ENCODE measurements at regions not wholly inside any gene's neighbourhood (a gene's known extent, or its start where the extent isn't known, plus 50 kb on each side); places are given as distances from the start of the nearest gene placed in this dataset.

DNA sequence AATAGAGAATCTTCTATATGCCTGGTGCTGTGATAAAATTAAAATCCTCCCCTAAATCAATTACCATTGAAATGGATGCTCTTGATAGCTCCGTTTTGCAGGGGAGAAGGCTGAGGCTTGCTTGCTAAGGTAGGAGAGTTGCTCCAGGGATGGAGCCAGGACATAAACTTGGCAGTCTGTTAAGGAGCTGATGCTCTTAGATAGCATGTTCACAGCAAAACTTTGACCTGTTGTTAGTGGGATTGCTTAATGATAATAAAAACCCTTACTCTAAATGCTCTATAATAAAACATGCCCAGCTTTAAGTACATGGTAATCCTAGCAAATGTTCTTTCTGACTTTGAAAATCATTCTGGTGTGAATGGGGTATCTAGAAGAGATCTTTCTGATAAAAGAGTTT is 228.4 kb upstream of the JAG1 start:
- peaks cover 4% of the 10 kb centered on the region; the same call in 1 of the 2 replicates for H3K9me2 ChIP-seq (ENCODE audit: insufficient read depth)
- H2AFZ ChIP-seq = no peak overlapping the region
- H3K79me2 ChIP-seq (replicated peaks; ENCODE audit: insufficient read depth) = no peaks in the 10 kb centered on the region
- no peaks in the 10 kb centered on the region for H4K20me1 ChIP-seq (replicated peaks; ENCODE audit: insufficient read depth)
- Mint-ChIP-seq H3K4me1 (peaks cover 15% of the 10 kb centered on the region; the same call in 2 of the 3 replicates), H3K9me3 (no peaks in the 10 kb centered on the region), H3K27ac (no peak overlapping the region), H3K27me3 (ENCODE audit: insufficient read depth, low read depth, poor library complexity) (peaks cover 2% of the 10 kb centered on the region), H3K4me3 (no peak overlapping the region), H3K36me3 (ENCODE audit: low read depth) (no peaks in the 10 kb centered on the region)
- no peaks in the 10 kb centered on the region for H3K36me3 ChIP-seq (ENCODE audit: insufficient read depth)
- DNase-seq (ENCODE audit: low spot score) (no peak), ATAC-seq (no peak)
- no peaks in the 10 kb centered on the region for H3F3A ChIP-seq (replicated peaks; ENCODE audit: low read depth)
- no peaks in the 10 kb centered on the region for H3K27me3 ChIP-seq (ENCODE audit: insufficient read depth)
- no peak overlapping the region for H3K4me3 ChIP-seq
- H3K4me1 ChIP-seq (ENCODE audit: insufficient read depth) = peaks cover 9% of the 10 kb centered on the region; the same call in 1 of the 2 replicates
- H3K27ac ChIP-seq (ENCODE audit: low read depth) = no peak overlapping the region
- TF ChIP-seq, protein P1, sequence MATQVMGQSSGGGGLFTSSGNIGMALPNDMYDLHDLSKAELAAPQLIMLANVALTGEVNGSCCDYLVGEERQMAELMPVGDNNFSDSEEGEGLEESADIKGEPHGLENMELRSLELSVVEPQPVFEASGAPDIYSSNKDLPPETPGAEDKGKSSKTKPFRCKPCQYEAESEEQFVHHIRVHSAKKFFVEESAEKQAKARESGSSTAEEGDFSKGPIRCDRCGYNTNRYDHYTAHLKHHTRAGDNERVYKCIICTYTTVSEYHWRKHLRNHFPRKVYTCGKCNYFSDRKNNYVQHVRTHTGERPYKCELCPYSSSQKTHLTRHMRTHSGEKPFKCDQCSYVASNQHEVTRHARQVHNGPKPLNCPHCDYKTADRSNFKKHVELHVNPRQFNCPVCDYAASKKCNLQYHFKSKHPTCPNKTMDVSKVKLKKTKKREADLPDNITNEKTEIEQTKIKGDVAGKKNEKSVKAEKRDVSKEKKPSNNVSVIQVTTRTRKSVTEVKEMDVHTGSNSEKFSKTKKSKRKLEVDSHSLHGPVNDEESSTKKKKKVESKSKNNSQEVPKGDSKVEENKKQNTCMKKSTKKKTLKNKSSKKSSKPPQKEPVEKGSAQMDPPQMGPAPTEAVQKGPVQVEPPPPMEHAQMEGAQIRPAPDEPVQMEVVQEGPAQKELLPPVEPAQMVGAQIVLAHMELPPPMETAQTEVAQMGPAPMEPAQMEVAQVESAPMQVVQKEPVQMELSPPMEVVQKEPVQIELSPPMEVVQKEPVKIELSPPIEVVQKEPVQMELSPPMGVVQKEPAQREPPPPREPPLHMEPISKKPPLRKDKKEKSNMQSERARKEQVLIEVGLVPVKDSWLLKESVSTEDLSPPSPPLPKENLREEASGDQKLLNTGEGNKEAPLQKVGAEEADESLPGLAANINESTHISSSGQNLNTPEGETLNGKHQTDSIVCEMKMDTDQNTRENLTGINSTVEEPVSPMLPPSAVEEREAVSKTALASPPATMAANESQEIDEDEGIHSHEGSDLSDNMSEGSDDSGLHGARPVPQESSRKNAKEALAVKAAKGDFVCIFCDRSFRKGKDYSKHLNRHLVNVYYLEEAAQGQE (IDR thresholded peaks at IDR 0.05; ENCODE audit: unreplicated experiment) = no peak
- TF ChIP-seq, protein P2, sequence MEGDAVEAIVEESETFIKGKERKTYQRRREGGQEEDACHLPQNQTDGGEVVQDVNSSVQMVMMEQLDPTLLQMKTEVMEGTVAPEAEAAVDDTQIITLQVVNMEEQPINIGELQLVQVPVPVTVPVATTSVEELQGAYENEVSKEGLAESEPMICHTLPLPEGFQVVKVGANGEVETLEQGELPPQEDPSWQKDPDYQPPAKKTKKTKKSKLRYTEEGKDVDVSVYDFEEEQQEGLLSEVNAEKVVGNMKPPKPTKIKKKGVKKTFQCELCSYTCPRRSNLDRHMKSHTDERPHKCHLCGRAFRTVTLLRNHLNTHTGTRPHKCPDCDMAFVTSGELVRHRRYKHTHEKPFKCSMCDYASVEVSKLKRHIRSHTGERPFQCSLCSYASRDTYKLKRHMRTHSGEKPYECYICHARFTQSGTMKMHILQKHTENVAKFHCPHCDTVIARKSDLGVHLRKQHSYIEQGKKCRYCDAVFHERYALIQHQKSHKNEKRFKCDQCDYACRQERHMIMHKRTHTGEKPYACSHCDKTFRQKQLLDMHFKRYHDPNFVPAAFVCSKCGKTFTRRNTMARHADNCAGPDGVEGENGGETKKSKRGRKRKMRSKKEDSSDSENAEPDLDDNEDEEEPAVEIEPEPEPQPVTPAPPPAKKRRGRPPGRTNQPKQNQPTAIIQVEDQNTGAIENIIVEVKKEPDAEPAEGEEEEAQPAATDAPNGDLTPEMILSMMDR (conservative IDR thresholded peaks at IDR 0.05; ENCODE audit: low read depth in 2 of 2) = no peak
- TF ChIP-seq STAT1 (IDR thresholded peaks at IDR 0.05; ENCODE audit: unreplicated experiment) = no peak
- no peak for TF ChIP-seq CREB1 (CRISPR knock-in tag; IDR thresholded peaks at IDR 0.05; ENCODE audit: low read depth)
- TF ChIP-seq NANOG (IDR thresholded peaks at IDR 0.05; ENCODE audit: borderline replicate concordance) = no peak
- TF ChIP-seq, protein P3, sequence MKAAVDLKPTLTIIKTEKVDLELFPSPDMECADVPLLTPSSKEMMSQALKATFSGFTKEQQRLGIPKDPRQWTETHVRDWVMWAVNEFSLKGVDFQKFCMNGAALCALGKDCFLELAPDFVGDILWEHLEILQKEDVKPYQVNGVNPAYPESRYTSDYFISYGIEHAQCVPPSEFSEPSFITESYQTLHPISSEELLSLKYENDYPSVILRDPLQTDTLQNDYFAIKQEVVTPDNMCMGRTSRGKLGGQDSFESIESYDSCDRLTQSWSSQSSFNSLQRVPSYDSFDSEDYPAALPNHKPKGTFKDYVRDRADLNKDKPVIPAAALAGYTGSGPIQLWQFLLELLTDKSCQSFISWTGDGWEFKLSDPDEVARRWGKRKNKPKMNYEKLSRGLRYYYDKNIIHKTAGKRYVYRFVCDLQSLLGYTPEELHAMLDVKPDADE (IDR thresholded peaks at IDR 0.05) = no peak
- no peak for TF ChIP-seq ZNF462 (CRISPR knock-in tag; IDR thresholded peaks at IDR 0.05)
- TF ChIP-seq ZNF114 (CRISPR knock-in tag; IDR thresholded peaks at IDR 0.05) = no peak
- TF ChIP-seq EZH2phosphoT487 (IDR thresholded peaks at IDR 0.05; ENCODE audit: unreplicated experiment) = no peak
- no peak for TF ChIP-seq EZH2 (IDR thresholded peaks at IDR 0.05; ENCODE audit: low read depth, unreplicated experiment)
- TF ChIP-seq ZNF331 (CRISPR knock-in tag; IDR thresholded peaks at IDR 0.05; ENCODE audit: low read depth) = no peak
- TF ChIP-seq POLR2AphosphoS5 (IDR thresholded peaks at IDR 0.05; ENCODE audit: low read depth) = no peak
- no peak overlapping the region for H3K4me2 ChIP-seq

Data from GM23338 (cell line).